DMS79 (cell line): ENCODE measurements at regions not wholly inside any gene's neighbourhood (a gene's known extent, or its start where the extent isn't known, plus 50 kb on each side); places are given as distances from the start of the nearest gene placed in this dataset.
A peak's percentile ranks its signal among the peaks of the same experiment; 100 is the strongest.
"Not testable (repeated sequence)": the region's sequence is repeated elsewhere in the genome, so short reads cannot be mapped to it uniquely, and the experiment has no call there.

Experiments used
- DNase-seq: peaks from one replicate; lab custom pipeline; 2025; lab: John Stamatoyannopoulos, UW

- no peak for DNase-seq
Measured at GRCh38 chr6:27772261-27773001, 139.8 kb downstream of the OR2B2 start.

GRCh38 chr6:27771235-27771634 is 141.0 kb downstream of the OR2B2 start:
- no peak for DNase-seq

DNA sequence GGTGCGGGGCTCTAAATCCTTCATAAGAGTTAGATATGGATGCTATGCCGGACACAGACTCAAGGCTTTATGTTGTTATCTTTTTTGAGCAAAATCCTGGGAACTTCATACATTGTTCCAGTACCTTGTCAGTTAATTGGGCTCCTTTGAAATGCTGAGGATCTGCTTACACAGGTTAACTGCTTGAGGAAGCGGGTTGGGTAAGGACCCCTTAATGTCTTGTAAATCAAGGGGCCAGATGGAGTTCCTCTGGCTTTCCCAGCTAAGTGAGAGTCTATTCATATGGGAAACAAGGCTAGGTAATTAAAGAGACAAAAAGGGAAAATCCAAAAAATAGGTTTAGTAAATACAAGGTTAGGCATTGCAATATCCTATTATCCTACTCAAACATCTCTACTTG is 141.5 kb downstream of the OR2B2 start:
- no peak for DNase-seq

DNA sequence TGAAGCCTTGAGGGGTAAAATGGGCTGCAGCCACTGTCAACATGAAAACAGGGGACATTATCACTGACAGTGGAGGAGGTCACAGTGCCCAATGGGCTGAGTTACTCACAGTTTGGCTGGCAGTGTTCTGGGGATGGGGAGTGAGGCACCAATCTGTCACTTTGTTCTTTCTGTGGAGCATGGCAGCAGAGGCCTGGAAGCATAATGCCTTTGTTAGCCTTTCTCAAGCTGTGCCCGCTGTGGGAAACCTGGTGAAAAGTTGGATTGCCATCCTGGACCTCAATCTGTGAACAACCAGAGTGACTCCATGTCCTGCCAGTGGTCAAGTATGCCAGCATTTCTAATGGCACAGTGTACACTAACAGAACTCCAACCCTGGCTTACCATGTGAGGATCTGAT is 143.6 kb downstream of the OR2B2 start:
- no peak for DNase-seq

DNA sequence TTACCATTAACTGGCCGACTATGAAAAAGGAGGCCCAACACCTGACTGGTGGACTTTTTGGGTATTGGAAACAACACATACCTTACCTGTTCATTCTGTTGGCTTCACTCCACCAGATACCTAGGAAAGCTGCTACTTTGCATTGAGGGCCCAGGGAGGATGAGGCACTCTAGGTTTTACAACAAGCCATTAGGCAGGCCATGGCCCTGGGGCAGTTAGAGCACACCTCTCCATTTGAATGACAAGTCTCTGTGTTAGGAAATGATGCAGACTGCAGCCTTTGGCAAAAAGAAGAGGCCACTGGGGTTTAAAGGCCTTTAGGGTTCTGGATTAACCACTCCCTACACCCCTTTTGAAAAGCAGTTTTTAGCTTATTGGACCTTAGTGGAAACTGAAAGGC is 144.3 kb downstream of the OR2B2 start:
- DNase-seq, result no peak

DNA sequence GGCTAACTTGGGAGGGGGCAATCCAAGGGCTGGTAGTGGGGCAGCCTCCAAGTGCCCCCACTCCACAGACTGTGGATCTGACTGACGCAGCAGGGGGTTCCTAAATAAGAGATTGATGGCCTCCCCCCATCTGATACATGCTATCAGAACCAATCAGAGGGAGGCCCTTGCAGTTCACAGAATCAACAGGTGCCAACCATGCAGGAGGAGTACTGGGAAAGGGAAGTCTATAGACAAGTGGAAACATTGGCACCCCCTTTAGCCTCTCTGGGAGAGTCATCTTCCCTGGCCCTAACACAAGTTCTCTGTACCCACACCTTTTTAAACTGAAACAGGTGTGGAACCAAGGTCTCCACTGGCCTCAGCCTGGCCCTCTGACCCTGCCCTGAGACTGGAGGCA is 145.8 kb downstream of the OR2B2 start:
- DNase-seq, result no peak

- DNase-seq, result no peak
Measured at GRCh38 chr6:27765028-27765590, 147.1 kb downstream of the OR2B2 start.

DNA sequence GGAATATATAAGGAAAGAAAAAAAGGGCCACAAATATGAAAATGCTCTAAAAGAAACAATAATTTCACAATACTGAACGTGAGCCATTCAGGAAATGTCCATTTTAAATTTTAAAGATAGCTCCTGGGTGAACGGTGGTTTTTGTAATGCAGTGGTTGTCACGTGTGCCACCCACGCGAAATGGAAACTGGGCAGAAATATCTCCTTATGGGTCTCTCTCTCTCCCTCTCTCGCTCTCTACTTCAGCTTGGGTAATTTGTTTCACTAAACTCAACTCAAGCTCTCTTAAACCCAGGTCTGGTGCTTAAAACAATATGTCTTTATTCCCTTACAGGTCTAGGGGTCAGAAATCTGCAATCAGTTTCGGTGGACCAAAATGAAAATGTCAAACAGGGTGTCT is 150.8 kb downstream of the OR2B2 start:
- no peak for DNase-seq

- DNase-seq, result no peak
Measured at GRCh38 chr6:27760464-27760863, 151.7 kb downstream of the OR2B2 start.

DNA sequence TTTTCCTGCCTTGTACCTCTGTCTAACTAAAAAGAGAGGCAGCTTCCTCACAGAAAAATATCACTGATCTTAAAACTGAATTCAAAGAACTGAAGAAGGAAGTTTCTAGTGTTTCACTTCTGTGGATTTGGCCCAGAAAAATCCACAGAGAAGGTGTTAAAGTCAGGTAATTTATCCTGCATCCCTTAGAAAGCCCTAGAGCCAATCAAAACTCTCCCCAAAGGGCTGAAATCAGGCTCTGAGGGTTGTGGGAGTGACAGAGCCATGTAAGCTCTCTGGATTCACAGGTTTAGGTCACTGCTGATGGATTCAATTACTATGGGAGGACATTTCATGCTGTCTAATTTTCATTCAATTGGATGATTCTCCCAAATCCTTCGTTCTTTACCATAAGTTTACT is 152.3 kb downstream of the OR2B2 start:
- DNase-seq, result no peak

DNA sequence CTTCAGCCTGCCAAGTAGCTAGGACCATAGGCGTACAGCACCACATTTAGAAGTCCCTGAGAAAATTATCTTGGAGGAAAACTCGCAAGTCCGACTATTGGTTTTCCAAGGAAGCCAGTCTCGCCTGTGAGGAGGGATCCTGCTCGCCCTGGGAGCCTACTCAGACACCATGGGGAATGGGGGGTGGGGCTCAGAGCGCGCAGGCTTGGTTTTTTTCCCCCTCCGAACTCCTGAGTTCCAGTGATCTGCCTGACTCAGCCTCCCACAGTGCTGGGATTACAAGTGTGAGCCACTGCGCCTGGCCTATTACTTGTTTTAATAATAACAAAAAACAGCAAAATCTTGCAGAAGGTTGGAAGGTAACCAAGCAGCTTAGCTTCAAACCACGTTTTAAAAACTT is 153.7 kb downstream of the OR2B2 start:
- no peak for DNase-seq

GRCh38 chr6:27757307-27757706 is 154.9 kb downstream of the OR2B2 start:
- DNase-seq, result no peak

- DNase-seq, result no peak
Measured at GRCh38 chr6:27755768-27756167, 156.4 kb downstream of the OR2B2 start.

DNA sequence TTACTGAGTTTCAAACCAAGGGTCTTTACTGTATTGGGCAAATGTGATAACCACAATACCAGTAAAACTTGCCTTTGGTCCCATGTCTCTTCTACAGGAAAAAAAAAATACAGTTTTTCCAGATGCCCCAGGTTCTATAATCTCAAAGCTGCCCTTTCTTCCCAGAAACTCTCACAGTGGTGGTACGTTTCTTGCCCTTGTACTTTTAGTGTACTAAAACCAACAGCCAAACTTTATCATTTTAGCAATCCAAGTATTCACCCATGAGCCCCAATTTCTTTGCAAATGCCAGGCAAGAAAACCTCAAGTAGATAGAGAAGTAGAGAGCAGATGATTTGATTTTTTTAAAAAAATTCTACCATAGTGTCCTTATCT is 157.8 kb downstream of the OR2B2 start:
- DNase-seq, result no peak

- DNase-seq, result peak; percentile 16
Measured at GRCh38 chr6:27753668-27754407, 158.4 kb downstream of the OR2B2 start.

GRCh38 chr6:27752038-27752885 is 159.9 kb downstream of the OR2B2 start:
- peak; percentile 9 for DNase-seq

- no peak for DNase-seq
Measured at GRCh38 chr6:27748661-27749060, 163.5 kb downstream of the OR2B2 start.

DNA sequence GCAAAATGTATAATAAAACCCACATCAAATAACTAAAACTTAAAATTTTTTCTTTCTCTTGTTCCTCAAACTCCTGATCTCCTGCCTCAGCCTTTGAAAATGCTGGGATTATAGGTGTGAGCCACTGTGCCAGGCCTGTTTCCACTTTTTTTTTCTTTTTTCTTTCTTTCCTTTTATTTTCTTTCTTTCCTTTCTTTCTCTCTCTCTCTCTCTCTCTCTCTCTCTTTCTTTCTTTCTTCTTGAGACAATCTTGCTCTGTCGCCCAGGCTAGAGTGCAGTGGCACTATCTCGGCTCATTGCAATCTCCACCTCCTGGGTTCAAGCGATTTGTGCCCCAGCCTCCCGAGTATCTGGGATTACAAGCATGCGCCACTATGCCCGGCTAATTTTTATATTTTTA is 164.6 kb downstream of the OR2B2 start:
- DNase-seq, result no peak

DNA sequence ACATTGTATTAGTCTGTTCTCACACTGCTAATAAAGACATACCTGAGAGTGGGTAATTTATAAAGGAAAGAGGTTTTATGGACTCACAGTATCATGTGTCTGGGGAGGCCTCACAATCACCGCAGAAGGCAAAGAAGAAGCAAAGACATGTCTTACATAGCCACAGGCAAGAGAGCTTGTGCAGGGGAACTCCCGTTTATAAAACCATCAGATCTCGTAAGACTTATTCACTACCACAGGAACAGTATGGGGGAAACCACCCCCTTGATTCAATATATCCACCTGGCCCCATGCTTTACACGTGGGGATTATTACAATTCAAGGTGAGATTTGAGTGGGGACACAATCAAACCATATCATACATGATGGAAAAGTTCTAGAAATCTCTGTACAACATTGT is 165.3 kb downstream of the OR2B2 start:
- DNase-seq, result not testable (repeated sequence)

- no peak for DNase-seq
Measured at GRCh38 chr6:27743787-27744186, 168.4 kb downstream of the OR2B2 start.

DNA sequence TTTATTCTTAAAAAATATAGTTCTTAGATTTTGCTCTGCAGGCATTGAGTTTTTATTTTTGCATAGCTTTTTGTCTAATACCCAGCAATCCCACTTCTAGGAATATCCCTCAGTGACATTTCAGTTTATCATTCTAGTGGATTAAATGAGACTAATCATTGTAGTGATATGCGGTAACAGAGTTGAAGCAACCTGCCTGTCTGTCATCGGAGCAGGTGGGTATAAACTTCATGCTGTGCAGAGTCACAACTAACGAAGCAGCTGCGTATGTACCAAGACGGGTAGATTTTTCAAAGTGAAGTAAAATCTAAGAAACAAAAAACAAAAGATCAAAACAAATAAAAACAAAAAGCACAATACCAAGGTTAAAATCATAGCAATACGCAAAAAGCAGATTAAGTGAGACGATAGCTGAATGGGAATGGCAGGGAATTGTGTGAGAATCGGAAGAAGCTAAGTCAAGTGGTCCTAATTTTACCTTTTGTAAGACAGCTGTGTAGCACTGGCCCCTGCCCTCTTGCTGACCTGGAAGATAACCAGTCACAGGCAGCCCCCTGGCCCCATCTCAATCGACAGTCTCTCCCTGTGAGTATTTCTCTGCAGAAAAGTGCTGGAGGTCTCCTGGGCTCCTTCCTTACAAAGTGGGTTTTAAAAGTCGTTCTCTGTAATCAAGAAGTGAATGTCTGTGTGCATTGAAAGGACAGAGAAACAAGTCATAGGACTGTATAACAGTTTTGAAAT is 169.2 kb downstream of the OR2B2 start:
- DNase-seq, result no peak

- not testable (repeated sequence) for DNase-seq
Measured at GRCh38 chr6:27739902-27740301, 172.3 kb downstream of the OR2B2 start.
